ENCODE measurements at regions not wholly inside any gene's neighbourhood (a gene's known extent, or its start where the extent isn't known, plus 50 kb on each side); places are given as distances from the start of the nearest gene placed in this dataset.

DNA sequence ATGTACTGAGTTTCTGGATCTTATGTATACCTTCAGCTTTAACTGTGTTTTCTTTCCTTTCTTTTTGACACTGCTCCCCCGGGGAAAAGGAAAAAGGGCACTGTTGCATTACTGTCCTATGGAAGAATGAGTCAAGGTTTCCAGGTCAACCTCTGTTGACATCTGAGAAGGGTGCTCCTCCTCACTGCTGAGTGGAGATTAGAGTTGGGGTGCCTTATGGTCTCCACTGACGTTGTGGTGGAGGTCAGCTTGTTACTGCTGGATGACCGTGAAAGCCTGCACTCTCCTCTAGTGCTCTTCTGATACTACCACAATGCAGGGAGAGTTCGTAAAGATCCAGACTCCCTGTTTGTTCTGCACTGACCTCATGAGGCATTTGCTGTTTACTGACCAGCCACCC lies 252.1 kb upstream of the GRM7 start:
- TF ChIP-seq, protein P1, sequence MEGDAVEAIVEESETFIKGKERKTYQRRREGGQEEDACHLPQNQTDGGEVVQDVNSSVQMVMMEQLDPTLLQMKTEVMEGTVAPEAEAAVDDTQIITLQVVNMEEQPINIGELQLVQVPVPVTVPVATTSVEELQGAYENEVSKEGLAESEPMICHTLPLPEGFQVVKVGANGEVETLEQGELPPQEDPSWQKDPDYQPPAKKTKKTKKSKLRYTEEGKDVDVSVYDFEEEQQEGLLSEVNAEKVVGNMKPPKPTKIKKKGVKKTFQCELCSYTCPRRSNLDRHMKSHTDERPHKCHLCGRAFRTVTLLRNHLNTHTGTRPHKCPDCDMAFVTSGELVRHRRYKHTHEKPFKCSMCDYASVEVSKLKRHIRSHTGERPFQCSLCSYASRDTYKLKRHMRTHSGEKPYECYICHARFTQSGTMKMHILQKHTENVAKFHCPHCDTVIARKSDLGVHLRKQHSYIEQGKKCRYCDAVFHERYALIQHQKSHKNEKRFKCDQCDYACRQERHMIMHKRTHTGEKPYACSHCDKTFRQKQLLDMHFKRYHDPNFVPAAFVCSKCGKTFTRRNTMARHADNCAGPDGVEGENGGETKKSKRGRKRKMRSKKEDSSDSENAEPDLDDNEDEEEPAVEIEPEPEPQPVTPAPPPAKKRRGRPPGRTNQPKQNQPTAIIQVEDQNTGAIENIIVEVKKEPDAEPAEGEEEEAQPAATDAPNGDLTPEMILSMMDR (conservative IDR thresholded peaks at IDR 0.05; ENCODE audit: low read length), result no peak
- TF ChIP-seq EZH2phosphoT487 (IDR thresholded peaks at IDR 0.05; ENCODE audit: borderline replicate concordance), result no peak

Measured in Loucy (cell line).